Activated naive CD4-positive, alpha-beta T cell treated with Interleukin-2 at 50 U/mL for 16 hours (primary cell): ENCODE measurements at regions not wholly inside any gene's neighbourhood (a gene's known extent, or its start where the extent isn't known, plus 50 kb on each side); places are given as distances from the start of the nearest gene placed in this dataset.
"Not testable (repeated sequence)": the region's sequence is repeated elsewhere in the genome, so short reads cannot be mapped to it uniquely, and the experiment has no call there.

Experiments
- DNase-seq: peaks from one replicate; pipeline ENCODE4 v3.0.0-alpha.2; 2020

DNA sequence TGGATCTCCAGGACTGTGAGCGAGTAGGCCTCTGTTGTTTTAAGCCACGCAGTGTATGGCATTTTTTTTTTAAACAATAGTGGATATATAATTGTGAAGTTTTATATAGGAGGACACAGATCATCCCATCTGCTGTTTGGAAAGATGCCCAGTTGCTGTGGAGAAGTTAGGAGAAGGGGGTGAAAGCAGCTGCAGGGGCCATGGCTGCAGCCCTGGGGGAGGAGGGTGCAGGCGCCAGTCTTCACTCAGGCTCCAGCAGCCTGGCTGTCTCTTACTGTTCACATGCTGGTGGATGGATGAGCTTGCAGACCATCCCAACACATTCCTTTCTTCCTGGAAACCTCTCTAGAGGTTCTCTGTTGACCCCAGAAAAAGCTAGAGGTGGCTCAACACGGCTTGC, 242.3 kb downstream of the TEX29 start:
- DNase-seq, result no peak

DNA sequence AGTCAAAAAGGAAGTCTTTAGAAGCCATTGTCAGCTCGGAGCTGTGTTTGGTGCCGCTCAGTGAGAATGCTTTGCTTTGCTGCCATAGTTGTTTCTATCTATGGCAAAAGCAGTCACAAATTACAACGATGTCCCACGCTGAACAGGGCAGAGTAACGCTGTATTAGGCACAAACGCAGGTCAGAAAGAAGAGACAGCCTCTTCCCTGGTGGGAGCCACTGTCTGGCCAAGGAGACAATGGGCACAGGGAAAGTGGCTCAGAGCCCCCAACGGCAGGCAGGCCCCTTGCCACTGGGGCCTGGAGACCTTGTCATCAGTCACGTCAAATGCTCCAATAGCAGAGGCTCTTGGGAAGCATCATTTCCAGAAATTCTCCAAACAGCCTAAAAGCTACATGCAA, 244.2 kb downstream of the TEX29 start:
- DNase-seq, result no peak

DNA sequence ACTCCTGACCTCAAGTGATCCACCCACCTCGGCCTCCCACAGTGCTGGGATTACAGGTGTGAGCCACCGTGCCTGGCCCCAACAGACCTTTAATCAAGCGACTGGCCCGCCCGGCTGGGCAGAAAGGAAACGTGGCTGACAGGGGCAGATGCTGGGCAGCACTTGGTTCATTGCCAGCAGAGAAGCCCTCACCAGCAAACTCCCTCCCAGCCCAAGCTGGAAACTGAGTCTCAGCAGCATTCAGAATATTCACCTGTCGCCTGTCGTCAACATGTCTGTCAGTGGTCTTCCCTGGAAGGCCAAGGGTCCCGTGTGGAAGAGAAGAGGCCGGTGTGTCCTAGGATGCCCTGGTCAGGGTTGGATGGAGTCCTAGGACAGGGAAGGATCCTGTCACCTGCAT, 245.0 kb downstream of the TEX29 start:
- no peak for DNase-seq

DNA sequence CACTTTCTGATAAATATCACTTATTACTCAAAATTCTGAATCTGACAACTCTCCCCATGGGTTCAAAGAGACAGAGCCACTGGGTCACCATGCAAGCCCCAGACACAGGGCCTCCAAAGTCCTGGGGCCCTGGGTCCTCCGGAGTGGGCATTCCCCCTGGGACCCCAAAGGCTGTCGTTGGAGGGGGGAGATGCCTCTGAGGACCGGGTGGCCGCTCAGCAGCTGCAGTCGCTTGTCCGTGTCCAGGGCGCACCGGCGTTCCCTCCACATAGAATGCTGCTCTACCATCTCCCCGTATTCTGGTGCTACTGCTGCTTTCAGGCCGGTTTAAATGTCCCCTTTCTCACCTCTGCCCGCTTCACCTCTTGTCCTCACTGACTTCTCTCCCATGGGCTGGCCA, 246.1 kb downstream of the TEX29 start:
- no peak for DNase-seq

GRCh38 chr13:111567637-111568036, 247.2 kb downstream of the TEX29 start:
- DNase-seq, result no peak

GRCh38 chr13:111568290-111568689, 247.8 kb downstream of the TEX29 start:
- no peak for DNase-seq

DNA sequence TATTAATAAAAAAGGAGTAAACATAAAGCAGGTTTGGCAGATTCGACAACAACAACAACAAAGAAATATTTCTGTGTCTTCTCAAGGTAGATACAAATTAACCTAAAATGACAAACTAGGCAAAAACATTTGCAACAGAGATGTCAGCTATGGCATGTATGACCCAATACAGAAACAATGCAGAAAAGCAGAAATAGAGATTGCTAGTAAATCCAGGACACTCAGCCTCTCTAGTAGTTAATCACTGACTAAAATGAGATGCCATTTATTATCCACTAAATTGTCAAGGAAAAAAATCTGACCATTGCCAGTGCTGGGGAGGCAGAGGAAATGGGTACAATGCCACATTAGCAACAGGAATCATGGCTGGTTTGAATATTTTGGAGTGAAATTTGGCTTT, 250.5 kb downstream of the TEX29 start:
- DNase-seq, result no peak

- no peak for DNase-seq
These were observed 252.7 kb downstream of the TEX29 start for GRCh38 chr13:111572956-111573761.

GRCh38 chr13:111573801-111574200, 253.4 kb downstream of the TEX29 start:
- DNase-seq, result no peak

DNA sequence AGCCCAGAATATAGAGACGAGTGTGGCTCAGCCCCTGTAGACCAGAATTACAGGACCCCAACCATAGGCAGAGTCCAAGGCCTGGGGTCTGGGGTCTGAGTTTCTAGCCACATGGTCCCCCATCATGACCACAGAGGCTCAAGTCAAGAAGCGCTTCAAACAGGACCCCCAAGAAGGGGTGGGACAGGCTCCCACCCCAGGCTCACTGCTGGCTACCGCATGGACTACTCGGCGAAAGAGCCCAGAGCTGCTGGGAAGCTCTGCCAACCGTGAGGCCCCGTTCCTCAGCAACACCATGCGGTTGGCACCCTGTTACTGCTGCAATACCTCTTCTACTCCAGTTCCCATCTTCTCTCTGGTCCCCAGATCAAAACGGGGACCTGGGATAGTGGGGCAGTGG, 254.8 kb downstream of the TEX29 start:
- no peak for DNase-seq

DNA sequence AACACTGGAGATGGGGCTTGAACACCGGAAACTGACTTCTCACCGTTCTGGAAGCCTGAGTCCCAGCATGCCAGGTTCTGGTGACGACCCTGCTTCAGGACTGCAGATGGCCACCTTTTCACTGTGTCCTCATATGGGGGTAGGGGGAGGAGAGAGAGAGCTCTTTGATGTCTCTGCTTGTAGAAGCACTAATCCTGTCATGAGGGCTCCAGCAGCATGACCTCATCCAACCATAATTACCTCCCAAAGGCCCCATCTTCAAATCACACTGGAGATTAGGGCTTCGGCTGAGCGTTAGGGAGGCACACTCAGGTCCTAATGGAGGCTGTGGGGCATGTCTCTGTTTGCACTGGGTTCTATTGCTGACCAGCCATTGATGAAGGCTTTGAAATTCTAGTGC, 255.3 kb downstream of the TEX29 start:
- no peak for DNase-seq

DNA sequence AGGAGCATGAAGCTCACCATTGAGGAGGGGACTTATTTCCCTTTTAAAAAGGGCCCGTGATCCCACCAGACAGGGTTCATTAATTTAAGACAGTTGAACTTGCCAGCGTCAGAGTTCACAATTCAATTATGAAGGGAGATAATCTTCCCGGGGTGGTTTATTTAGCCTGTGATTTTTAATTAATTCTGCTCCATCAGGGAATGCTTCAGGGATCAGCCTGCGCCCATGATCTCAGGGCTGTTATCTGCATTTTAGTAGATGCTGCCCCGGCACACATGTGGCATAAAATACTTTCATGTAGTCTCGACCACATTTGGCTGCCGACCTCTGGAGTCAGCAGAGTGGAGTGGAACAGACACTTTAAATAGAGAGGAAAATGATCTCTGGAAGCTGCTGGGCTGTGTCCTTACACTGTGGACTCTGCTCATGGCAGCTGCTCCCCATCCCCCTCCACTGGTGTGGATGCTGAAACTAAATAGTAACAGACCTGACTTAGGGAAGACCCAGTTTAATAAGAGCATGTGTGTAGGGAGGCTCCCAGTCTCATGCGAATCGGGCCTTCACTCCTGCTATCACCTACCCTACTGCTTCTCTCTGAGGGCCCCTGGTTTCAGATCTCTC, 256.9 kb downstream of the TEX29 start:
- DNase-seq, result no peak

- DNase-seq, result no peak
These were observed 257.6 kb downstream of the TEX29 start for GRCh38 chr13:111577956-111578605.

GRCh38 chr13:111584101-111584672, 263.7 kb downstream of the TEX29 start:
- DNase-seq, result no peak

- DNase-seq, result no peak
These were observed 264.4 kb downstream of the TEX29 start for GRCh38 chr13:111584870-111585269.

- no peak for DNase-seq
These were observed 265.8 kb downstream of the TEX29 start for GRCh38 chr13:111586291-111586690.

GRCh38 chr13:111587249-111587648, 266.8 kb downstream of the TEX29 start:
- DNase-seq, result no peak

DNA sequence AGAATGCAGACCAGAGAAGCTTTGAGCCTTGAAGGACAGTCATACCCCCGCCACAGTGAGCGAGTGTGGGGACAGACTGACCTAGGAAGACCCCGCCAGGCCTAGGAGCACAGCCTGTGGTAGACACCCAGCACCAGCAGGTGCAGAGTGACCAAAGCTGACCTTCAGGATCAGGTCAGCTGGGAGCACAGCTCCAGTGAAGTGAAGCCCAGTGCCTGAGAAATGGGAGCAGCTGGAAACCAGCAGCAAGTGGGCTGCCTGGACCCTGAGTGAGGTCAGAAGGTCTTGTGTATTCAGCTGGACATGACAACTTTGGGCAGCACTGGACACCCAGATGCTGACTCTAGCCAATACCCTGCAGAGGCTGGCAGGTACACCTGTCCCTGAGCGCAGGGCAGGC, 268.9 kb downstream of the TEX29 start:
- no peak for DNase-seq

DNA sequence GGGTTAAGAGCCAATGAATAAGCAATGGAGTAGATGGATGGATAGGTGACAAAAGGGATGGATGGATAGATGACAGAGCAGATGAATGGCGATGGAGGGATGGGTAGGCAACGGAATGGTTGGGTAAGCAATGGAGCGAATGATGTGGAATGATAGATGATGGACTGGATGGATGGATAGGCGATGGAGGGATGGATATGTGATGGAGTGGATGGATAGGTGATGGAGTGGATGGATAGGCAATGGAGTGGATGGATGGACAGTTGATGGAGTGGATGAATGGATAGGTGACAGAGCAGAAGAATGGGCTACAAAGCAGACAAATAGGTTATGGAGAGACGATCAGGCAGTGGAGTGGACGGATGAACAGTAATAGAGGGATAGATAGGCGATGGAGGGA, 269.6 kb downstream of the TEX29 start:
- no peak for DNase-seq

- DNase-seq, result no peak
These were observed 270.4 kb downstream of the TEX29 start for GRCh38 chr13:111590796-111591195.

DNA sequence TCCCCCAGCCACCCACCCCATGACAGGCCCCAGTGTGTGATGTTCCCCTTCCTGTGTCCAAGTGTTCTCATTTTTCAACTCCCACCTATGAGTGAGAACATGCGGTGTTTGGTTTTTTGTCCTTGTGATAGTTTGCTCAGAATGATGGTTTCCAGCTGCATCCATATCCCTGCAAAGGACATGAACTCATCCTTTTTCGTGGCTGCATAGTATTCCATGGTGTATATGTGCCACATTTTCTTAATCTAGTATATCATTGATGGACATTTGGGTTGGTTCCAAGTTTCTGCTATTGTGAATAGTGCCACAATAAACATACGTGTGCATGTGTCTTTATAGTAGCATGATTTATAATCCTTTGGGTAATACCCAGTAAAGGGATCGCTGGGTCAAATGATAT, 273.0 kb downstream of the TEX29 start:
- DNase-seq, result not testable (repeated sequence)

DNA sequence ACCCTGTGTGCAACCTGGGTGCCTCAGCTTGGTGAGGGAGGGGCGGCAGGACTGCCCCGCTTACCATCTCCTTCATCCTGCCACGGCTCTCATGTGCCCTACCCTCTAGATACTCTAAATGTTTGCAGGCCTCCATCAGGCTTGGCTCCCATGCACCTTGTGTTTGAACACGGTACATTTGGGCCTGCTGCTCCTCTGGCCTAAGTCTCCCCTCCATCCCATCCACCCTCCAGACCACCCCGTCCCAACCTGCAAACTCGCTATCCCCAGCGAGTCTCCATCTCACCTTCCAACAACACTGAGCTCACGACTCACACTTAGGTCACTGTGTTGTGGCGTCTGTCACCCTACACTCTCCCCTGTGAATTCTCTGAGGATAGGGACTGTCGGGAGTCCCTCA, 274.2 kb downstream of the TEX29 start:
- DNase-seq, result no peak

DNA sequence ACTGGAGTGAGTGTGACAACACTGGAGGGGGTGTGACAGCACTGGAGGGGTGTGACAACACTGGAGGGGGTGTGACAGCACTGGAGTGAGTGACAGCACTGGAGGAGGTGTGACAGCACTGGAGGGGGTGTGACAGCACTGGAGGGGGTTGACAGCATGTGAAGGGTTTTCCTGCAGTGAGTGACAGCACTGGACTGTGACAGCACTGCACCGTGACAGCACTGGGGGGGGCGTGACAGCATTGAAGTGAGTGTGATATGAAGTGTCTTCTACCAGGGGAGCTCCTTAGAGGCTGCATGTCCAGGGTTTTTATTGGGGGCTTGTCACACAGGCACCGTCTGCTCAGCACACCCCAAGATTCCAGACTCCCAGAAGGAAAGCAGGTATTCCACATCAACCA, 274.8 kb downstream of the TEX29 start:
- DNase-seq, result no peak

DNA sequence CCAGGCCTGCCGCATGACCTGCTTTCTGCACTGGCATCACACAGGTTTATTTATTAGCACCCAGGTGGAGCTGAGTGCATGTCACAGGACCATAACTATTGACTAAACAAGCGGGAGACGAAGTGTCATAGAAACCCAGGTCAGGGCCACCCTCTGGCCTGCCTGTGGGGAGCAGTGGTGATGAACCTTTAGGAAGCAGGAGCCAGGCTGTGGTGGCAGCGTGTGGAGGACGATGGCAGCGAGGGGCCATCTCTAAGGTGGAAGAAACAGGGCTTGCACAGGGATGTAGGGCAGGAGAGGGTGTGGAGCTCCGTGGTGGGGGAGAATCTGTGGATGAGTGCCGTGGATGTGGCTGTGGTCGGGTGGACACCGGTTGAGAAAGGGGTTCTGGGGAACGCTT, 275.3 kb downstream of the TEX29 start:
- no peak for DNase-seq
